ENCODE measurements at regions not wholly inside any gene's neighbourhood (a gene's known extent, or its start where the extent isn't known, plus 50 kb on each side); places are given as distances from the start of the nearest gene placed in this dataset.
A peak's percentile ranks its signal among the peaks of the same experiment; 100 is the strongest.

GRCh38 chr3:59270921-59271320 lies 221.1 kb upstream of the CFAP20DC start:
- no peaks in the 10 kb centered on the region for H3K36me3 ChIP-seq (replicated peaks in 1 of 2; ENCODE audit: control insufficient read depth in 2 of 2, insufficient read depth in 2 of 2, low read length in 2 of 2)
- DNase-seq (ENCODE audit: low spot score), result no peak
- H2BK15ac ChIP-seq (ENCODE audit: low read length), result no peak overlapping the region
- H3K14ac ChIP-seq (ENCODE audit: low read length), result no peak overlapping the region
- no peak overlapping the region for H3K9ac ChIP-seq (ENCODE audit: low read depth, low read length, poor library complexity)
- no peak overlapping the region for H2AFZ ChIP-seq (ENCODE audit: low read length)
- no peaks in the 10 kb centered on the region for H3K27me3 ChIP-seq (ENCODE audit: control insufficient read depth in 3 of 3, insufficient read depth in 3 of 3, low read depth in 1 of 3, low read length in 3 of 3)
- no peak overlapping the region for H4K8ac ChIP-seq (ENCODE audit: low read depth, low read length)
- no peak overlapping the region for H3K23ac ChIP-seq (ENCODE audit: low read depth, low read length, poor library complexity)
- no peak overlapping the region for H3K4me3 ChIP-seq (ENCODE audit: low read length in 2 of 2)
- no CpG with 5 or more reads among the region's 4 CpGs for WGBS, 2 donors (ENCODE audit: extremely low coverage in 2 of 2, insufficient read length in 2 of 2, insufficient replicate concordance in 1 of 2)
- H3K27ac ChIP-seq (replicated peaks; ENCODE audit: low read length), result no peak overlapping the region
- H3K4me2 ChIP-seq (ENCODE audit: insufficient read depth, low read length, poor library complexity, severe bottlenecking), result no peak overlapping the region
- H2BK12ac ChIP-seq (ENCODE audit: low read length), result no peak overlapping the region
- H3K4me1 ChIP-seq (ENCODE audit: control insufficient read depth in 2 of 2, insufficient read depth in 1 of 2, low read depth in 1 of 2, low read length in 2 of 2), result no peaks in the 10 kb centered on the region
- H4K91ac ChIP-seq (ENCODE audit: low read depth, low read length, poor library complexity), result no peak overlapping the region
- no peak overlapping the region for H3K4ac ChIP-seq (ENCODE audit: low read length)
- H2BK5ac ChIP-seq (ENCODE audit: low read length), result no peak overlapping the region
- no peaks in the 10 kb centered on the region for H3K9me3 ChIP-seq (replicated peaks in 1 of 2; ENCODE audit: control insufficient read depth in 2 of 2, insufficient read depth in 1 of 2, low read depth in 1 of 2, low read length in 2 of 2)
- H2BK120ac ChIP-seq (ENCODE audit: low read depth, low read length), result no peak overlapping the region
- no peaks in the 10 kb centered on the region for H3K79me1 ChIP-seq (ENCODE audit: low read depth, low read length)
- no peak overlapping the region for H2AK5ac ChIP-seq (ENCODE audit: low read depth, low read length)
- no peak overlapping the region for H3K18ac ChIP-seq (ENCODE audit: low read length)

- no CpG with 5 or more reads among the region's 2 CpGs for WGBS, 2 donors (ENCODE audit: extremely low coverage in 2 of 2, insufficient read length in 2 of 2, insufficient replicate concordance in 1 of 2)
- Histone ChIP-seq H3K4me3 (ENCODE audit: low read length in 2 of 2) (no peak overlapping the region), H3K27ac (replicated peaks; ENCODE audit: low read length) (no peak overlapping the region)
These were observed 220.4 kb upstream of the CFAP20DC start for GRCh38 chr3:59270209-59270608.

GRCh38 chr3:59268170-59268569 lies 218.3 kb upstream of the CFAP20DC start:
- Histone ChIP-seq H4K8ac (ENCODE audit: low read depth, low read length) (no peak overlapping the region), H2BK5ac (ENCODE audit: low read length) (no peak overlapping the region), H3K9ac (ENCODE audit: low read depth, low read length, poor library complexity) (no peak overlapping the region), H2BK15ac (ENCODE audit: low read length) (no peak overlapping the region), H2AFZ (ENCODE audit: low read length) (no peak overlapping the region), H2AK5ac (ENCODE audit: low read depth, low read length) (no peak overlapping the region), H3K4me2 (ENCODE audit: insufficient read depth, low read length, poor library complexity, severe bottlenecking) (no peak overlapping the region), H4K91ac (ENCODE audit: low read depth, low read length, poor library complexity) (no peak overlapping the region), H3K18ac (ENCODE audit: low read length) (peak overlapping the region; percentile 15), H3K79me1 (ENCODE audit: low read depth, low read length) (no peaks in the 10 kb centered on the region), H2BK12ac (ENCODE audit: low read length) (no peak overlapping the region), H3K27ac (replicated peaks; ENCODE audit: low read length) (no peak overlapping the region), H2BK120ac (ENCODE audit: low read depth, low read length) (no peak overlapping the region), H3K14ac (ENCODE audit: low read length) (no peak overlapping the region), H3K27me3 (ENCODE audit: control insufficient read depth in 3 of 3, insufficient read depth in 3 of 3, low read depth in 1 of 3, low read length in 3 of 3) (no peaks in the 10 kb centered on the region), H3K9me3 (replicated peaks in 1 of 2; ENCODE audit: control insufficient read depth in 2 of 2, insufficient read depth in 1 of 2, low read depth in 1 of 2, low read length in 2 of 2) (peaks cover 1 to 2% of the 10 kb centered on the region in 2 donors), H3K4me3 (ENCODE audit: low read length in 2 of 2) (no peak overlapping the region), H3K36me3 (replicated peaks in 1 of 2; ENCODE audit: control insufficient read depth in 2 of 2, insufficient read depth in 2 of 2, low read length in 2 of 2) (no peaks in the 10 kb centered on the region), H3K4ac (ENCODE audit: low read length) (no peak overlapping the region), H3K23ac (ENCODE audit: low read depth, low read length, poor library complexity) (no peak overlapping the region), H3K4me1 (ENCODE audit: control insufficient read depth in 2 of 2, insufficient read depth in 1 of 2, low read depth in 1 of 2, low read length in 2 of 2) (no peaks in the 10 kb centered on the region)
- no CpG with 5 or more reads among the region's 1 CpG for WGBS, 2 donors (ENCODE audit: extremely low coverage in 2 of 2, insufficient read length in 2 of 2, insufficient replicate concordance in 1 of 2)
- DNase-seq (ENCODE audit: low spot score), result no peak

More at GRCh38 chr3:59270209-59270608, 220.4 kb upstream of the CFAP20DC start:
- Histone ChIP-seq H3K9ac (ENCODE audit: low read depth, low read length, poor library complexity) (no peak overlapping the region), H3K27me3 (ENCODE audit: control insufficient read depth in 3 of 3, insufficient read depth in 3 of 3, low read depth in 1 of 3, low read length in 3 of 3) (no peaks in the 10 kb centered on the region), H3K79me1 (ENCODE audit: low read depth, low read length) (no peaks in the 10 kb centered on the region), H2BK120ac (ENCODE audit: low read depth, low read length) (no peak overlapping the region), H3K14ac (ENCODE audit: low read length) (no peak overlapping the region), H3K36me3 (replicated peaks in 1 of 2; ENCODE audit: control insufficient read depth in 2 of 2, insufficient read depth in 2 of 2, low read length in 2 of 2) (no peaks in the 10 kb centered on the region), H2AFZ (ENCODE audit: low read length) (no peak overlapping the region), H2BK12ac (ENCODE audit: low read length) (no peak overlapping the region), H3K23ac (ENCODE audit: low read depth, low read length, poor library complexity) (no peak overlapping the region), H3K4me1 (ENCODE audit: control insufficient read depth in 2 of 2, insufficient read depth in 1 of 2, low read depth in 1 of 2, low read length in 2 of 2) (no peaks in the 10 kb centered on the region), H3K18ac (ENCODE audit: low read length) (no peak overlapping the region), H3K4me2 (ENCODE audit: insufficient read depth, low read length, poor library complexity, severe bottlenecking) (no peak overlapping the region), H2AK5ac (ENCODE audit: low read depth, low read length) (no peak overlapping the region), H4K8ac (ENCODE audit: low read depth, low read length) (no peak overlapping the region), H4K91ac (ENCODE audit: low read depth, low read length, poor library complexity) (no peak overlapping the region), H3K9me3 (replicated peaks in 1 of 2; ENCODE audit: control insufficient read depth in 2 of 2, insufficient read depth in 1 of 2, low read depth in 1 of 2, low read length in 2 of 2) (peaks cover 0 to 1% of the 10 kb centered on the region in 2 donors), H2BK15ac (ENCODE audit: low read length) (no peak overlapping the region), H2BK5ac (ENCODE audit: low read length) (no peak overlapping the region), H3K4ac (ENCODE audit: low read length) (no peak overlapping the region)
- no peak for DNase-seq (ENCODE audit: low spot score)

GRCh38 chr3:59267021-59267420 lies 217.2 kb upstream of the CFAP20DC start:
- no peak overlapping the region for H3K4ac ChIP-seq (ENCODE audit: low read length)
- no peaks in the 10 kb centered on the region for H3K4me1 ChIP-seq (ENCODE audit: control insufficient read depth in 2 of 2, insufficient read depth in 1 of 2, low read depth in 1 of 2, low read length in 2 of 2)
- H3K79me1 ChIP-seq (ENCODE audit: low read depth, low read length), result no peaks in the 10 kb centered on the region
- H3K23ac ChIP-seq (ENCODE audit: low read depth, low read length, poor library complexity), result no peak overlapping the region
- H2BK12ac ChIP-seq (ENCODE audit: low read length), result no peak overlapping the region
- no peak overlapping the region for H3K27ac ChIP-seq (replicated peaks; ENCODE audit: low read length)
- H3K4me3 ChIP-seq (ENCODE audit: low read length in 2 of 2), result no peak overlapping the region
- H2BK15ac ChIP-seq (ENCODE audit: low read length), result no peak overlapping the region
- no peak overlapping the region for H2BK5ac ChIP-seq (ENCODE audit: low read length)
- H3K18ac ChIP-seq (ENCODE audit: low read length), result no peak overlapping the region
- no peak overlapping the region for H2AFZ ChIP-seq (ENCODE audit: low read length)
- H2AK5ac ChIP-seq (ENCODE audit: low read depth, low read length), result no peak overlapping the region
- H4K8ac ChIP-seq (ENCODE audit: low read depth, low read length), result no peak overlapping the region
- no peak overlapping the region for H3K14ac ChIP-seq (ENCODE audit: low read length)
- no peak overlapping the region for H2BK120ac ChIP-seq (ENCODE audit: low read depth, low read length)
- H3K27me3 ChIP-seq (ENCODE audit: control insufficient read depth in 3 of 3, insufficient read depth in 3 of 3, low read depth in 1 of 3, low read length in 3 of 3), result no peaks in the 10 kb centered on the region
- H3K36me3 ChIP-seq (replicated peaks in 1 of 2; ENCODE audit: control insufficient read depth in 2 of 2, insufficient read depth in 2 of 2, low read length in 2 of 2), result no peaks in the 10 kb centered on the region
- no CpG with 5 or more reads among the region's 2 CpGs for WGBS, 2 donors (ENCODE audit: extremely low coverage in 2 of 2, insufficient read length in 2 of 2, insufficient replicate concordance in 1 of 2)
- H3K9ac ChIP-seq (ENCODE audit: low read depth, low read length, poor library complexity), result no peak overlapping the region
- H3K4me2 ChIP-seq (ENCODE audit: insufficient read depth, low read length, poor library complexity, severe bottlenecking), result no peak overlapping the region
- DNase-seq (ENCODE audit: low spot score), result no peak
- peaks cover 1 to 2% of the 10 kb centered on the region in 2 donors for H3K9me3 ChIP-seq (replicated peaks in 1 of 2; ENCODE audit: control insufficient read depth in 2 of 2, insufficient read depth in 1 of 2, low read depth in 1 of 2, low read length in 2 of 2)
- no peak overlapping the region for H4K91ac ChIP-seq (ENCODE audit: low read depth, low read length, poor library complexity)

Data from neuronal stem cell (in vitro differentiated cells).